ENCODE measurements at regions not wholly inside any gene's neighbourhood (a gene's known extent, or its start where the extent isn't known, plus 50 kb on each side); places are given as distances from the start of the nearest gene placed in this dataset.
"Not testable (repeated sequence)": the region's sequence is repeated elsewhere in the genome, so short reads cannot be mapped to it uniquely, and the experiment has no call there.

GRCh38 chr15:25988716-25989115 is 125.6 kb upstream of the ATP10A start:
- TF ChIP-seq CTCF (IDR thresholded peaks at IDR 0.05 in 2 of 3, conservative IDR thresholded peaks at IDR 0.05 in 1 of 3; ENCODE audit: borderline replicate concordance in 1 of 3, insufficient read depth in 1 of 3, low read depth in 2 of 3, low read length in 2 of 3); RAD21 (IDR thresholded peaks at IDR 0.05; ENCODE audit: low read depth); POLR2A (IDR thresholded peaks at IDR 0.05; ENCODE audit: borderline replicate concordance, extremely low read depth, insufficient read depth, insufficient read length); EZH2 (IDR thresholded peaks at IDR 0.05); SIN3A (IDR thresholded peaks at IDR 0.05; ENCODE audit: low read depth); POLR2AphosphoS5 (IDR thresholded peaks at IDR 0.05; ENCODE audit: low read depth, low read length): not testable (repeated sequence)
